ENCODE measurements at regions not wholly inside any gene's neighbourhood (a gene's known extent, or its start where the extent isn't known, plus 50 kb on each side); places are given as distances from the start of the nearest gene placed in this dataset.

GRCh38 chr18:39799006-39799405 lies 2156.0 kb upstream of the PIK3C3 start:
- TF ChIP-seq, protein P1, sequence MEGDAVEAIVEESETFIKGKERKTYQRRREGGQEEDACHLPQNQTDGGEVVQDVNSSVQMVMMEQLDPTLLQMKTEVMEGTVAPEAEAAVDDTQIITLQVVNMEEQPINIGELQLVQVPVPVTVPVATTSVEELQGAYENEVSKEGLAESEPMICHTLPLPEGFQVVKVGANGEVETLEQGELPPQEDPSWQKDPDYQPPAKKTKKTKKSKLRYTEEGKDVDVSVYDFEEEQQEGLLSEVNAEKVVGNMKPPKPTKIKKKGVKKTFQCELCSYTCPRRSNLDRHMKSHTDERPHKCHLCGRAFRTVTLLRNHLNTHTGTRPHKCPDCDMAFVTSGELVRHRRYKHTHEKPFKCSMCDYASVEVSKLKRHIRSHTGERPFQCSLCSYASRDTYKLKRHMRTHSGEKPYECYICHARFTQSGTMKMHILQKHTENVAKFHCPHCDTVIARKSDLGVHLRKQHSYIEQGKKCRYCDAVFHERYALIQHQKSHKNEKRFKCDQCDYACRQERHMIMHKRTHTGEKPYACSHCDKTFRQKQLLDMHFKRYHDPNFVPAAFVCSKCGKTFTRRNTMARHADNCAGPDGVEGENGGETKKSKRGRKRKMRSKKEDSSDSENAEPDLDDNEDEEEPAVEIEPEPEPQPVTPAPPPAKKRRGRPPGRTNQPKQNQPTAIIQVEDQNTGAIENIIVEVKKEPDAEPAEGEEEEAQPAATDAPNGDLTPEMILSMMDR (IDR thresholded peaks at IDR 0.05; ENCODE audit: borderline replicate concordance, extremely low read depth, insufficient read depth): no peak
- H3K9ac ChIP-seq (ENCODE audit: low read length in 3 of 3): no peak overlapping the region
- intact Hi-C loops (cut with DNase I): no loop called here
- no peak overlapping the region for H3K27ac ChIP-seq (ENCODE audit: low read depth in 2 of 2, low read length in 2 of 2)
- H3K4me3 ChIP-seq (ENCODE audit: low read length in 3 of 3): no peak overlapping the region
- no peak for FAIRE-seq
- no peaks in the 10 kb centered on the region for H3K27me3 ChIP-seq (ENCODE audit: control insufficient read depth, insufficient read depth, low read length)
- peak in 1 of 5 donors; percentile 33 for DNase-seq
- peaks cover 0 to 2% (median 0%) of the 10 kb centered on the region in 3 donors for H3K36me3 ChIP-seq (ENCODE audit: control insufficient read depth in 2 of 3, insufficient read depth in 3 of 3, low read length in 3 of 3)
- peaks cover 0 to 5% (median 0%) of the 10 kb centered on the region in 3 donors for H3K9me3 ChIP-seq (ENCODE audit: control insufficient read depth in 2 of 3, insufficient read depth in 1 of 3, low read length in 3 of 3)
- peaks cover 0 to 4% (median 0%) of the 10 kb centered on the region in 3 donors for H3K4me1 ChIP-seq (ENCODE audit: control insufficient read depth in 2 of 3, insufficient read depth in 2 of 3, low read depth in 1 of 3, low read length in 3 of 3)

DNA sequence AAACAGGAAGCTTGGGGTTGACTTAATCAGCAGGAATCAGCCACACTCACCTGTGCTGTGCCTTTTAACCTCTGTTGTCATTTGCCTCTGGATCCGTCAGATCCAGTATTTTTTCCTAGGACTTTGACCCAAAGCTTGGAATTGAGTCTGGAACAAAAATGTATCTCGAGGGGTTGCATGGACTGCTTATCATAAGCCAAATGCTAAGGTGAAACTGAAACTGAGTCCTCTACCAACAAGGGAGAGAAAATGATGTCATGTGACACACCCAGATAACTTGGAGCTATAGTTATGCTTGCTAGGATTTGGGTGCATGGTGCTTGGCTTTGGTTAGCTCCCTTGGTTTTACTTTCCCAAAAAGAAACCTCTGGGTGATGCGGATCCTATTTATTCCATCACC lies 2158.6 kb upstream of the PIK3C3 start:
- no peak overlapping the region for H3K27ac ChIP-seq (ENCODE audit: low read depth in 2 of 2, low read length in 2 of 2)
- H3K4me1 ChIP-seq (ENCODE audit: control insufficient read depth in 2 of 3, insufficient read depth in 2 of 3, low read depth in 1 of 3, low read length in 3 of 3): peaks cover 0 to 2% (median 0%) of the 10 kb centered on the region in 3 donors
- TF ChIP-seq, protein P1 (IDR thresholded peaks at IDR 0.05; ENCODE audit: borderline replicate concordance, extremely low read depth, insufficient read depth): no peak
- intact Hi-C loops (cut with DNase I): no loop called here
- H3K9me3 ChIP-seq (ENCODE audit: control insufficient read depth in 2 of 3, insufficient read depth in 1 of 3, low read length in 3 of 3): peaks cover 0 to under 1% (median 0%) of the 10 kb centered on the region in 3 donors
- no peaks in the 10 kb centered on the region for H3K27me3 ChIP-seq (ENCODE audit: control insufficient read depth, insufficient read depth, low read length)
- peaks cover 0 to 2% (median 0%) of the 10 kb centered on the region in 3 donors for H3K36me3 ChIP-seq (ENCODE audit: control insufficient read depth in 2 of 3, insufficient read depth in 3 of 3, low read length in 3 of 3)
- DNase-seq: no peak
- no peak overlapping the region for H3K9ac ChIP-seq (ENCODE audit: low read length in 3 of 3)
- H3K4me3 ChIP-seq (ENCODE audit: low read length in 3 of 3): no peak overlapping the region
- no peak for FAIRE-seq

DNA sequence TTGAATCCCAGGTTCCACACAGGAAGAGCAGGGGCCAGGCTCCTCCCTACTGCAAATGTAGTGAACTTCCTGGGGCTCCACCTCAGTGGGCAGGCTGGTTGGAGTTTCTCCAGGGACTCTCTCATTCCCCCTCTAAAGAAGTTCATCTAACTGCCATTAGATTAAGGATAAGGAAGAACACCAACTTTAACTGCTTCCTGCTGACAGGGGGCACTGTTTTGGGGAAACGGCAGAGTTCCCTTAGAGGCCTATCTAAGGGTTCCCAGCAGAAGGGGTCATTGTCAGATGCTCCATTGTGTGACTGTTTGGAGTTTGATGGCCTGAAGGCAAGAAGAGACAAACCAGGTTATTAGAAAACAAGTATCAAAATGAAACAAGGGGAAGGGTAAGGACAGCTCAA lies 2159.7 kb upstream of the PIK3C3 start:
- H3K27me3 ChIP-seq (ENCODE audit: control insufficient read depth, insufficient read depth, low read length): no peaks in the 10 kb centered on the region
- no peak overlapping the region for H3K27ac ChIP-seq (ENCODE audit: low read depth in 2 of 2, low read length in 2 of 2)
- FAIRE-seq (no peak), DNase-seq (no peak)
- H3K36me3 ChIP-seq (ENCODE audit: control insufficient read depth in 2 of 3, insufficient read depth in 3 of 3, low read length in 3 of 3): no peaks in the 10 kb centered on the region
- H3K9me3 ChIP-seq (ENCODE audit: control insufficient read depth in 2 of 3, insufficient read depth in 1 of 3, low read length in 3 of 3): no peaks in the 10 kb centered on the region
- H3K4me1 ChIP-seq (ENCODE audit: control insufficient read depth in 2 of 3, insufficient read depth in 2 of 3, low read depth in 1 of 3, low read length in 3 of 3): no peaks in the 10 kb centered on the region
- TF ChIP-seq, protein P1 (IDR thresholded peaks at IDR 0.05; ENCODE audit: borderline replicate concordance, extremely low read depth, insufficient read depth): no peak
- H3K9ac ChIP-seq (ENCODE audit: low read length in 3 of 3): no peak overlapping the region
- H3K4me3 ChIP-seq (ENCODE audit: low read length in 3 of 3): no peak overlapping the region
- intact Hi-C loops (cut with DNase I): no loop called here

DNA sequence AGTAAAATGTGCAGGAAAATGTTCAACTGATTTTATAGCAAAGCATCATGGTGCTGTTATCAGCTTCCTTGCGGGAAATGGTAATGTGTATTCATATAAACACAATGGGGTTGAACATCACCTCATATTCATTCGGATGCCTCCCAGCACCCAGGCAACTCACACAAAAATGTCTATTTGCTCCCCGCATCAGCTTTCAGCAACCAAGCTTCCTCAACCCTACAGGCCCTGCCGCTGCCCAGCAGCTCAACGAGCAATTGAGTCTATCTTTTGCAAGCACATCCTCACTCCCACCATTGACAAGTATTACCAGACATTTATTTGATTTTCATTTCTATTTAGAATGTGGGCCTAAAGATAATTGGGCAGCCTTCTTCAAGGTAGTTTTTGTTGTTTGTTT lies 2161.4 kb upstream of the PIK3C3 start:
- intact Hi-C loops (cut with DNase I): no loop called here
- TF ChIP-seq, protein P1 (IDR thresholded peaks at IDR 0.05; ENCODE audit: borderline replicate concordance, extremely low read depth, insufficient read depth): no peak

More for the DNA sequence above, 2161.4 kb upstream of the PIK3C3 start:
- no peak overlapping the region for H3K9ac ChIP-seq (ENCODE audit: low read length in 3 of 3)
- H3K4me1 ChIP-seq (ENCODE audit: control insufficient read depth in 2 of 3, insufficient read depth in 2 of 3, low read depth in 1 of 3, low read length in 3 of 3): no peaks in the 10 kb centered on the region
- H3K9me3 ChIP-seq (ENCODE audit: control insufficient read depth in 2 of 3, insufficient read depth in 1 of 3, low read length in 3 of 3): no peaks in the 10 kb centered on the region
- no peak for DNase-seq
- no peaks in the 10 kb centered on the region for H3K36me3 ChIP-seq (ENCODE audit: control insufficient read depth in 2 of 3, insufficient read depth in 3 of 3, low read length in 3 of 3)
- no peak overlapping the region for H3K27ac ChIP-seq (ENCODE audit: low read depth in 2 of 2, low read length in 2 of 2)
- H3K27me3 ChIP-seq (ENCODE audit: control insufficient read depth, insufficient read depth, low read length): no peaks in the 10 kb centered on the region
- FAIRE-seq: no peak
- no peak overlapping the region for H3K4me3 ChIP-seq (ENCODE audit: low read length in 3 of 3)
